IMR-90 (cell line): ENCODE measurements at regions not wholly inside any gene's neighbourhood (a gene's known extent, or its start where the extent isn't known, plus 50 kb on each side); places are given as distances from the start of the nearest gene placed in this dataset.

Source experiments
- ATAC-seq: fragments of 200-7000 bp; cut with Tn5 transposase; 2 replicates; pipeline ENCODE4 v1.9.1; 2020; ENCODE audit warnings: low read depth, mild to moderate bottlenecking, moderate library complexity
- BruUV-seq: library from RNA; stranded (reverse); fragments of 400-500 nt; replicated peaks from 2 replicates; lab custom pipeline; 2021; lab: Mats Ljungman, UMichigan
- CTCF ChIA-PET: fragments of 300-600 bp; formaldehyde crosslinking; extraction: SDS; loops from one replicate; lab custom pipeline; 2021; ENCODE audit warnings: antibody characterized with exemption; lab: Yijun Ruan, JAX
- POLR2A ChIA-PET: fragments of 300-600 bp; sonication (Branson Sonifier 250); formaldehyde crosslinking; loops from one replicate; lab custom pipeline; 2022; ENCODE audit warnings: antibody characterized with exemption; ENCODE audit not compliant: unreplicated experiment; lab: Charles Lee
- DNase-seq: peaks from one replicate; pipeline ENCODE4 v3.0.0; 2013
- H2AFZ ChIP-seq: replicated peaks from 2 replicates; pipeline ENCODE3; 2013; ENCODE audit warnings: low read length, mild to moderate bottlenecking; ENCODE audit not compliant: poor library complexity
- H2AK5ac ChIP-seq: 2 replicates; pipeline ENCODE4 v1.6.1; 2013; ENCODE audit warnings: low read depth, low read length, inconsistent platforms
- H2AK9ac ChIP-seq: replicated peaks from 2 replicates; pipeline ENCODE3; 2013; ENCODE audit warnings: mild to moderate bottlenecking, low read depth, low read length, moderate library complexity; ENCODE audit not compliant: poor library complexity
- H2BK120ac ChIP-seq: 2 replicates; pipeline ENCODE4 v1.6.1; 2013; ENCODE audit warnings: low read depth, low read length, inconsistent platforms
- H2BK15ac ChIP-seq: 3 replicates; pipeline ENCODE4 v1.6.1; 2013; ENCODE audit warnings: low read depth, low read length, inconsistent platforms
- H2BK20ac ChIP-seq: 2 replicates; pipeline ENCODE4 v1.6.1; 2013; ENCODE audit warnings: low read depth, mild to moderate bottlenecking, inconsistent platforms, low read length, moderate library complexity
- H2BK5ac ChIP-seq: 2 replicates; pipeline ENCODE4 v1.6.1; 2013; ENCODE audit warnings: mild to moderate bottlenecking, low read depth, low read length, inconsistent platforms; ENCODE audit not compliant: poor library complexity, severe bottlenecking
- H3K14ac ChIP-seq: replicated peaks from 2 replicates; pipeline ENCODE4 v1.6.1; 2013; ENCODE audit warnings: low read depth, low read length, inconsistent platforms
- H3K18ac ChIP-seq: 2 replicates; pipeline ENCODE4 v1.6.1; 2013; ENCODE audit warnings: low read depth, low read length, control low read depth
- H3K23ac ChIP-seq: 2 replicates; pipeline ENCODE4 v1.6.1; 2013; ENCODE audit warnings: low read depth, low read length, inconsistent platforms
- H3K27ac ChIP-seq: 2 replicates; pipeline ENCODE4 v1.5.1; 2013; ENCODE audit warnings: mild to moderate bottlenecking, control low read depth, low read length; ENCODE audit not compliant: insufficient read depth
- H3K27me3 ChIP-seq: 2 replicates; pipeline ENCODE4 v1.6.1; 2013; ENCODE audit warnings: low read length; ENCODE audit not compliant: control insufficient read depth, insufficient read depth
- H3K36me3 ChIP-seq: 2 replicates; pipeline ENCODE4 v1.6.1; 2013; ENCODE audit warnings: low read length, mixed read lengths; ENCODE audit not compliant: control insufficient read depth, insufficient read depth
- H3K4ac ChIP-seq: 2 replicates; pipeline ENCODE4 v1.6.1; 2013; ENCODE audit warnings: low read depth, low read length, inconsistent platforms
- H3K4me1 ChIP-seq: 2 replicates; pipeline ENCODE4 v1.6.1; 2013; ENCODE audit warnings: low read length, mixed read lengths; ENCODE audit not compliant: control insufficient read depth, insufficient read depth
- H3K4me2 ChIP-seq: 2 replicates; pipeline ENCODE4 v1.6.1; 2013; ENCODE audit warnings: low read depth, mild to moderate bottlenecking, control low read depth, low read length, moderate library complexity
- H3K4me3 ChIP-seq: 2 replicates; pipeline ENCODE4 v1.5.1; 2013; ENCODE audit warnings: low read depth, mild to moderate bottlenecking, control low read depth, low read length, moderate library complexity; ENCODE audit not compliant: insufficient read depth
- H3K56ac ChIP-seq: 2 replicates; pipeline ENCODE4 v1.6.1; 2013; ENCODE audit warnings: low read length, inconsistent platforms; ENCODE audit not compliant: insufficient read depth; ENCODE audit errors: extremely low read depth
- H3K79me1 ChIP-seq, 2 experiments: 2 replicates each; pipeline ENCODE4 v1.6.1; 2013; ENCODE audit warnings: low read length in 2 of 2, inconsistent platforms in 1 of 2, low read depth in 1 of 2
- H3K9ac ChIP-seq: 2 replicates; pipeline ENCODE4 v1.6.1; 2013; ENCODE audit warnings: low read depth, low read length, control low read depth
- H3K9me1 ChIP-seq: 2 replicates; pipeline ENCODE4 v1.6.1; 2013; ENCODE audit warnings: low read length, inconsistent platforms; ENCODE audit not compliant: insufficient read depth
- H3K9me3 ChIP-seq: 2 replicates; pipeline ENCODE4 v1.6.1; 2013; ENCODE audit warnings: low read length; ENCODE audit not compliant: control insufficient read depth, insufficient read depth
- H4K20me1 ChIP-seq: 2 replicates; pipeline ENCODE4 v1.6.1; 2013; ENCODE audit warnings: low read length, inconsistent platforms; ENCODE audit not compliant: insufficient read depth
- H4K5ac ChIP-seq: 2 replicates; pipeline ENCODE4 v1.6.1; 2013; ENCODE audit warnings: mild to moderate bottlenecking, low read depth, low read length, control low read depth
- H4K8ac ChIP-seq, 2 experiments: 2 replicates each; pipeline ENCODE4 v1.6.1; 2013; ENCODE audit warnings: low read depth in 2 of 2, low read length in 2 of 2, control low read depth in 1 of 2, inconsistent platforms in 1 of 2
- H4K91ac ChIP-seq: 2 replicates; pipeline ENCODE4 v1.6.1; 2013; ENCODE audit warnings: low read depth, low read length, inconsistent platforms; ENCODE audit not compliant: insufficient read depth
- MXI1 ChIP-seq: IDR thresholded peaks from 2 replicates; pipeline ENCODE4 v1.6.1; 2012; ENCODE audit warnings: low read depth, mild to moderate bottlenecking, low read length, moderate library complexity, borderline replicate concordance
- RCOR1 ChIP-seq: IDR thresholded peaks from 2 replicates; pipeline ENCODE4 v1.6.1; 2012; ENCODE audit warnings: mild to moderate bottlenecking, low read length, improper control_type of control experiment; ENCODE audit not compliant: insufficient replicate concordance
- WGBS, 2 experiments: methylation state at CpG; one replicate each; pipeline versions ENCODE4 v1.1.5 to v1.1.7; 2013; ENCODE audit warnings: missing lambda C conversion rate in 2 of 2; ENCODE audit not compliant: insufficient read length in 1 of 2; ENCODE audit errors: extremely low coverage in 2 of 2; 5-methylcytosine and 5-hydroxymethylcytosine counted together
- dilution Hi-C: fragments of 300-500 bp; cut with HindIII; formaldehyde crosslinking; loops from one replicate; pipeline ENCODE4 v1.14.3; 2018; ENCODE audit warnings: low sequenced_read_pairs; ENCODE audit not compliant: unreplicated experiment
- in situ Hi-C: fragments of 300-500 bp; cut with MboI; formaldehyde crosslinking; loops from 3 replicates; pipeline ENCODE4 v1.14.3; 2019; ENCODE audit warnings: low sequenced_read_pairs, inconsistent platforms, mixed read lengths
- intact Hi-C: fragments of 100-400 bp; cut with micrococcal nuclease; formaldehyde crosslinking; loops from 2 replicates; pipeline ENCODE4 v1.10.0; 2022
- TF ChIP-seq, protein P1 (sequence below): fragments of 150-350 bp; IDR thresholded peaks from 2 replicates; pipeline ENCODE4 v1.6.1; 2016; ENCODE audit warnings: low read depth, mild to moderate bottlenecking, low read length, moderate library complexity, borderline replicate concordance

GRCh38 chr2:122205641-122206040 is 450.2 kb downstream of the TSN start:
- Histone ChIP-seq H3K56ac (no peak overlapping the region), H3K4me2 (no peak overlapping the region), H4K8ac (no peak overlapping the region), H3K9me3 (no peaks in the 10 kb centered on the region), H3K4ac (no peak overlapping the region), H2AK5ac (no peak overlapping the region), H2BK120ac (no peak overlapping the region), H2BK5ac (no peak overlapping the region), H3K18ac (no peak overlapping the region), H3K27ac (no peak overlapping the region), H3K9me1 (no peaks in the 10 kb centered on the region), H3K14ac (no peak overlapping the region), H3K9ac (no peak overlapping the region), H4K5ac (no peak overlapping the region), H4K20me1 (no peaks in the 10 kb centered on the region), H2AK9ac (no peak overlapping the region), H2BK20ac (no peak overlapping the region), H3K4me3 (no peak overlapping the region), H3K27me3 (no peaks in the 10 kb centered on the region), H3K4me1 (no peaks in the 10 kb centered on the region), H3K23ac (no peak overlapping the region), H2AFZ (no peak overlapping the region), H3K36me3 (no peaks in the 10 kb centered on the region), H4K91ac (no peak overlapping the region), H2BK15ac (no peak overlapping the region), H3K79me1 (no peaks in the 10 kb centered on the region)
- CTCF ChIA-PET: no interaction called here
- intact Hi-C loops: no loop called here
- DNase-seq (no peak), ATAC-seq (no peak)
- BruUV-seq: no TSS peak
- no CpG with 5 or more reads among the region's 2 CpGs for WGBS, 2 experiments
- TF ChIP-seq MXI1: no peak
- TF ChIP-seq, protein P1, sequence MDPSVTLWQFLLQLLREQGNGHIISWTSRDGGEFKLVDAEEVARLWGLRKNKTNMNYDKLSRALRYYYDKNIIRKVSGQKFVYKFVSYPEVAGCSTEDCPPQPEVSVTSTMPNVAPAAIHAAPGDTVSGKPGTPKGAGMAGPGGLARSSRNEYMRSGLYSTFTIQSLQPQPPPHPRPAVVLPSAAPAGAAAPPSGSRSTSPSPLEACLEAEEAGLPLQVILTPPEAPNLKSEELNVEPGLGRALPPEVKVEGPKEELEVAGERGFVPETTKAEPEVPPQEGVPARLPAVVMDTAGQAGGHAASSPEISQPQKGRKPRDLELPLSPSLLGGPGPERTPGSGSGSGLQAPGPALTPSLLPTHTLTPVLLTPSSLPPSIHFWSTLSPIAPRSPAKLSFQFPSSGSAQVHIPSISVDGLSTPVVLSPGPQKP: no peak
- no peak for TF ChIP-seq RCOR1
- POLR2A ChIA-PET: no interaction called here
- in situ Hi-C loops: no loop called here
- dilution Hi-C loops: no loop called here
